ENCODE measurements at regions not wholly inside any gene's neighbourhood (a gene's known extent, or its start where the extent isn't known, plus 50 kb on each side); places are given as distances from the start of the nearest gene placed in this dataset.
A peak's percentile ranks its signal among the peaks of the same experiment; 100 is the strongest.

GRCh38 chr14:71463807-71464206 lies 468.4 kb upstream of the RGS6 start:
- H3K4me2 ChIP-seq (ENCODE audit: low read length): no peak overlapping the region
- H3K9ac ChIP-seq (ENCODE audit: low read length): no peak overlapping the region
- H3K27me3 ChIP-seq (ENCODE audit: insufficient read depth, low read length): no peaks in the 10 kb centered on the region
- H3K79me2 ChIP-seq (ENCODE audit: insufficient read depth, low read length): peaks cover 16% of the 10 kb centered on the region
- DNase-seq (ENCODE audit: low read depth) (no peak), FAIRE-seq (no peak)
- no peaks in the 10 kb centered on the region for H4K20me1 ChIP-seq (ENCODE audit: insufficient read depth, low read length)
- no peak overlapping the region for H3K27ac ChIP-seq (ENCODE audit: low read depth, low read length)
- H3K36me3 ChIP-seq (ENCODE audit: insufficient read depth, low read length): no peaks in the 10 kb centered on the region
- TF ChIP-seq EZH2 (IDR thresholded peaks at IDR 0.05; ENCODE audit: insufficient read depth, low read length) (no peak), CTCF (IDR thresholded peaks at IDR 0.05; ENCODE audit: insufficient read depth, low read depth, low read length) (no peak)
- no peaks in the 10 kb centered on the region for H3K27me3 Mint-ChIP-seq (ENCODE audit: low read depth, unreplicated experiment)
- H3K27ac Mint-ChIP-seq (ENCODE audit: unreplicated experiment): no peak overlapping the region
- H3K4me3 Mint-ChIP-seq (ENCODE audit: unreplicated experiment): no peak overlapping the region
- peaks cover 7% of the 10 kb centered on the region for H3K4me1 ChIP-seq (ENCODE audit: insufficient read depth, low read length)
- peaks cover 11% of the 10 kb centered on the region for H3K4me1 Mint-ChIP-seq (ENCODE audit: low read depth, unreplicated experiment)
- peaks cover 9% of the 10 kb centered on the region for H3K9me3 Mint-ChIP-seq (ENCODE audit: unreplicated experiment)
- H3K36me3 Mint-ChIP-seq (ENCODE audit: low read depth, unreplicated experiment): peaks cover 15% of the 10 kb centered on the region
- no peak overlapping the region for H3K4me3 ChIP-seq (ENCODE audit: insufficient read depth, low read depth, low read length)
- peaks cover 5% of the 10 kb centered on the region for H3K9me3 ChIP-seq (ENCODE audit: insufficient read depth, low read depth, low read length)
- no peak overlapping the region for H2AFZ ChIP-seq (ENCODE audit: low read depth, low read length)

GRCh38 chr14:71464840-71465239 lies 467.4 kb upstream of the RGS6 start:
- Histone ChIP-seq H2AFZ (ENCODE audit: low read depth, low read length) (no peak overlapping the region), H3K27ac (ENCODE audit: low read depth, low read length) (no peak overlapping the region), H3K9me3 (ENCODE audit: insufficient read depth, low read depth, low read length) (peaks cover 5% of the 10 kb centered on the region), H3K4me1 (ENCODE audit: insufficient read depth, low read length) (peaks cover 7% of the 10 kb centered on the region), H3K79me2 (ENCODE audit: insufficient read depth, low read length) (peaks cover 19% of the 10 kb centered on the region), H4K20me1 (ENCODE audit: insufficient read depth, low read length) (no peaks in the 10 kb centered on the region), H3K4me3 (ENCODE audit: insufficient read depth, low read depth, low read length) (no peak overlapping the region), H3K27me3 (ENCODE audit: insufficient read depth, low read length) (no peaks in the 10 kb centered on the region), H3K36me3 (ENCODE audit: insufficient read depth, low read length) (no peaks in the 10 kb centered on the region), H3K4me2 (ENCODE audit: low read length) (no peak overlapping the region), H3K9ac (ENCODE audit: low read length) (no peak overlapping the region)
- FAIRE-seq (no peak), DNase-seq (ENCODE audit: low read depth) (no peak)
- Mint-ChIP-seq H3K9me3 (ENCODE audit: unreplicated experiment) (peaks cover 9% of the 10 kb centered on the region), H3K4me1 (ENCODE audit: low read depth, unreplicated experiment) (peaks cover 11% of the 10 kb centered on the region), H3K27ac (ENCODE audit: unreplicated experiment) (no peak overlapping the region), H3K36me3 (ENCODE audit: low read depth, unreplicated experiment) (peaks cover 15% of the 10 kb centered on the region), H3K27me3 (ENCODE audit: low read depth, unreplicated experiment) (no peaks in the 10 kb centered on the region), H3K4me3 (ENCODE audit: unreplicated experiment) (no peak overlapping the region)
- no peak for TF ChIP-seq EZH2 (IDR thresholded peaks at IDR 0.05; ENCODE audit: insufficient read depth, low read length)
- TF ChIP-seq CTCF (IDR thresholded peaks at IDR 0.05; ENCODE audit: insufficient read depth, low read depth, low read length): no peak

GRCh38 chr14:71465316-71465715 lies 466.9 kb upstream of the RGS6 start:
- Histone ChIP-seq H3K9me3 (ENCODE audit: insufficient read depth, low read depth, low read length) (peaks cover 5% of the 10 kb centered on the region), H3K27me3 (ENCODE audit: insufficient read depth, low read length) (no peaks in the 10 kb centered on the region), H3K4me1 (ENCODE audit: insufficient read depth, low read length) (peaks cover 7% of the 10 kb centered on the region), H3K4me2 (ENCODE audit: low read length) (no peak overlapping the region), H3K36me3 (ENCODE audit: insufficient read depth, low read length) (no peaks in the 10 kb centered on the region), H3K27ac (ENCODE audit: low read depth, low read length) (no peak overlapping the region), H3K4me3 (ENCODE audit: insufficient read depth, low read depth, low read length) (no peak overlapping the region), H4K20me1 (ENCODE audit: insufficient read depth, low read length) (no peaks in the 10 kb centered on the region), H3K9ac (ENCODE audit: low read length) (no peak overlapping the region), H3K79me2 (ENCODE audit: insufficient read depth, low read length) (peaks cover 19% of the 10 kb centered on the region), H2AFZ (ENCODE audit: low read depth, low read length) (no peak overlapping the region)
- no peak overlapping the region for H3K27ac Mint-ChIP-seq (ENCODE audit: unreplicated experiment)
- no peak for TF ChIP-seq CTCF (IDR thresholded peaks at IDR 0.05; ENCODE audit: insufficient read depth, low read depth, low read length)
- no peak for TF ChIP-seq EZH2 (IDR thresholded peaks at IDR 0.05; ENCODE audit: insufficient read depth, low read length)
- H3K9me3 Mint-ChIP-seq (ENCODE audit: unreplicated experiment): peaks cover 9% of the 10 kb centered on the region
- H3K27me3 Mint-ChIP-seq (ENCODE audit: low read depth, unreplicated experiment): no peaks in the 10 kb centered on the region
- no peak overlapping the region for H3K4me3 Mint-ChIP-seq (ENCODE audit: unreplicated experiment)
- peaks cover 15% of the 10 kb centered on the region for H3K36me3 Mint-ChIP-seq (ENCODE audit: low read depth, unreplicated experiment)
- H3K4me1 Mint-ChIP-seq (ENCODE audit: low read depth, unreplicated experiment): peaks cover 6% of the 10 kb centered on the region
- FAIRE-seq (no peak), DNase-seq (ENCODE audit: low read depth) (peak; percentile 52)
